GM04504 (cell line): ENCODE measurements at regions not wholly inside any gene's neighbourhood (a gene's known extent, or its start where the extent isn't known, plus 50 kb on each side); places are given as distances from the start of the nearest gene placed in this dataset.

Experiments used
- DNase-seq: peaks from one replicate; pipeline ENCODE4 v3.0.0-alpha.2; 2012; ENCODE audit warnings: low read depth

GRCh38 chr4:29521281-29521680, 1198.9 kb upstream of the PCDH7 start:
- DNase-seq: no peak

- DNase-seq: no peak
Measured at GRCh38 chr4:29536745-29537144, 1183.4 kb upstream of the PCDH7 start.

DNA sequence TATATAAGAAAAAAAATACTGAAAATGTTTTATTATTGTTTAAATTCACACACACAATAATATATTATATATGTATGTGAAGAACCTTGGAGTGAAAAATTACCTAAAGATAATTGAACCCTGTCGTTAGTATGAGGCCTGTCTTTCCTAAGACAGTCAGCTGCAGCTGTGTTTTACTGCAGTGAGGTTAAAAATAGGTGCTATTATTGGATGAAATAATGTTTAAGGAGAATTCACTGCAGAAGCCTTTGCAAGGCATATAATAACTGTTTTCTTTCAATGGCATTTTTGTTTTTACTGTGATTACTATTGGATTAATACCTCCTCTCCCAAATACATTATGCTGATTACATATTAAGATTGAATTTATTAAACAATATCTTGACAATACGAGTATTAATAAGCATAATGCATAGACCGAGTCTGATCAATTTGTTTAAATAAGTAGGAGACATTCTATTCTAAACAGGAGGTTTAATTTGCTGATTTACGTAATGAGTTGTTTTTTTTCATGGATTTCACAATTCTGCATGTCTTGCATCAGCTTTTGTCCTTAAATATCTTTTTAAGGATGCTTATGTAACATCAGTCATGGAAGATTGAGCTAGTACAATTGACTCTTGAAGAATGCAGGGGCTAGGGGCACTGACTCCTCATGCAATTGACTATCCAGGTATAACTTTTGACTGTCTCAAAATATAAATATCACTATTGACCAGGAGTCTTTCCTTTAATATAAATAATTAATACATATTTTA, 1181.1 kb upstream of the PCDH7 start:
- DNase-seq: no peak

DNA sequence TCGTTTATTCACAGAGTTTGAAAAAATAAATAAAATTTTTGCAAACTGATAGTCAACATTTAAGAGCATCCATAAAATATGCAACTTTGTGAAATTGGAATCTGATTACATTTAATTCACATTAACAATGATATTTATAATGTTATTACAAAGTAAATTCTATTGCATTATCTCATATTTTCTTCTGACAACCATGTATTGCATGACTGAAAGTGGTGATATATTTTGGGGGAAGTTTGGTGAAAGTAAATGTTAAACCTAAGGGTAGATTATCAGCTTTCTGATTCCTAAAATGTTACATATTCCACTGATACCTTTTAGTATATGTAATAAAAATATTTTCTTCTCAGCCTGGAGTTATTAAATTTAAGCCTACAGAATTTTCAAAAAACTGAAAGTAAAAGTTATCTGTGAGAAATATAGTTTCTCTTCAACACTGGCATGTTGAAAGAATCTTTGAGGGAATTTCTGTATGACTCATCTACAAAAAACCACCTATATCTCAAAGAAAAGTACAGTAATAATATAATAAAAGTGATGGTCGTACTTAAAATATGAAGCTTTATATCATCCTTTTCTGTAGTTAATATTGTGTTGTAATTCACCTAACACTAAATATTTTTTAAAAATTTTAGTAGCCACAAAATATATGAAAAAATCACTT, 1179.6 kb upstream of the PCDH7 start:
- DNase-seq: no peak

DNA sequence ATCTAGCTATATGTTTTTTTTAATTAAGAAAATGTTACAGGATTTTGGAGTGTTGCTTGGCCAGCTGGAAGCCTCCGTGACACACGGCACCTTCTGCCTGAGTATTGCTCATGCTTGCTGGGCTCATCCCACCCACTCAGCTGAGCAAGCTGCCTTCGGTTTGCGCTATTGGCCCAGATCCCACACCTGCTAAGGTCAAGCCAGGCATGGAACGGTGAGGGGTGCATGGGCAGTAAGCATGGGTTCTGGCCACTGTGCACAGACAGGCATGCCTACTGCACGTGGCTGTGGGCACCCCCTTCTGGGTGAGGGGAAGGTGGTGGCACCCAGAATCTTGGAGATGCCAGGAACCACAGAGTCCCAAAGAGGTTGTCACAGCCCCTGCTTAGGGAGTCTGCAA, 1178.4 kb upstream of the PCDH7 start:
- no peak for DNase-seq

- no peak for DNase-seq
Measured at GRCh38 chr4:29549342-29549741, 1170.8 kb upstream of the PCDH7 start.

- DNase-seq: no peak
Measured at GRCh38 chr4:29551821-29552220, 1168.3 kb upstream of the PCDH7 start.

DNA sequence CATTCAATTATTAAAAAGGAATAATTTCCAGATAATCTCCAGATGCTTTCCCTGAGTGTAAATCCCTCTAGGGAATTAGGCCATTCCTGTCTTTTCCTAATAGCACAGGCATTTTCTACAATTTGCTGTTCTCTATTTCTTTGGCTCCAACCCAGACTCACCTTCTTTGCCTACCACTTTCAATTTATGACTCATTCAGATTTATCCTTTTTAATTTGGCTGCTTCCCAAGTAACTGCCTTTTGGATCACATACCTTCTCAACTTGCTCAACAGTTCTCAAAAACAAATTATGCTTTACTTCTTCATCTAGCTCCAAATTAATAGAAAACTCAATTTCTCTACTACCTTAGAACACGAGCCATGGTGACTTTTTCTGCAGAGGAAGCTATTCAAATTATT, 1166.3 kb upstream of the PCDH7 start:
- DNase-seq: no peak

GRCh38 chr4:29558789-29559188, 1161.4 kb upstream of the PCDH7 start:
- DNase-seq: no peak

- no peak for DNase-seq
Measured at GRCh38 chr4:29559286-29559685, 1160.9 kb upstream of the PCDH7 start.

DNA sequence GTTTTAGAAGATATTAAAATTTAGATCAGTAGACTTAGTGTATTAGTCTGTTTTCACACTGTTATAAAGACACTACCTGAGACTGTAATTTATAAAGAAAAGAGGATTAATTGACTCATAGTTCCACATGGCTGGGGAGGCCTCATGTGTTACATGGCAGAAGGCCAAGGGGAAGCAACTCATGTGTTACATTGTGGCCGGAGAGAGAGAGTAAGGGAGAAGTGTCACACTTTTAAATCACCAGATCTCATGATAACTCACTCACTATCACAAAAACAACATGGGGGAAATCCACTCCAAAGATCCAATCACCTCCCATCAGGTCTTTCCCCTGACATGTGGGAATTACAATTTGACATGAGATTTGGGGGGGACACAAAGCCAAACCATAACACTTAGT, 1159.7 kb upstream of the PCDH7 start:
- DNase-seq: no peak

DNA sequence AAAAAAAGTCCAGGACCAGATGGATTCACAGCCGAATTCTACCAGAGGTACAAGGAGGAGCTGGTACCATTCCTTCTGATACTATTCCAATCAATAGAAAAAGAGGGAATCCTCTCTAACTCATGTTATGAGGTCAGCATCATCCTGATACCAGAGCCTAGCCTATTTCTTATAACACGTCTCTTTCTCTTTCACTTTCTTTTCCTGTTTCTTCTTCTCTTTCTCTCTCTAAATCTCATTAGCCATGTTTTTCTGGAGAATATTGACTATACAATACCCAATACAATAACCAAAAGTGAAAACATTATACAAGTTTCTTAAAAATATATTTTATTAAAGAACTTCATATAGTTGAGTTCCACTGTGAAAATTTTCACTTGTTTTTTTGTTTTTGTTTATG, 1154.9 kb upstream of the PCDH7 start:
- no peak for DNase-seq

- DNase-seq: no peak
Measured at GRCh38 chr4:29566371-29566770, 1153.8 kb upstream of the PCDH7 start.

- no peak for DNase-seq
Measured at GRCh38 chr4:29571322-29571721, 1148.8 kb upstream of the PCDH7 start.

DNA sequence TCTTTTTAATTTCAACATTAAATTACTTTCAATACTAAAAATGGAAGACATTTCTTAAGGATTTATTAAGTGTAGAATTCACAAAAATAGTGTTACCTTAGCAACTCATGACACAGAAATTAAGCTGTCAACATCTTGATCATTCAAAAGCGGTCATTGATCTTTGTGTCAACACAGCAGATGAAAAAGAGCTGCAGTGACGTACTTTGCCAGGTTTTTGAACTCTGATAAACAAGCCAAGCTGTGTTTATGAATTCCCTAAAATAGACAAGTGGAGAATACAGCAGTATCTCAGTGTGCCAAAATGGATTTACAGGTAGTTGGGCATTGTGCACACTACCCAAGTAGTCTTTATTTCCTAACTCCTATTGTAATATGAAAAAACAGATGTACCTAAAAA, 1141.8 kb upstream of the PCDH7 start:
- no peak for DNase-seq

DNA sequence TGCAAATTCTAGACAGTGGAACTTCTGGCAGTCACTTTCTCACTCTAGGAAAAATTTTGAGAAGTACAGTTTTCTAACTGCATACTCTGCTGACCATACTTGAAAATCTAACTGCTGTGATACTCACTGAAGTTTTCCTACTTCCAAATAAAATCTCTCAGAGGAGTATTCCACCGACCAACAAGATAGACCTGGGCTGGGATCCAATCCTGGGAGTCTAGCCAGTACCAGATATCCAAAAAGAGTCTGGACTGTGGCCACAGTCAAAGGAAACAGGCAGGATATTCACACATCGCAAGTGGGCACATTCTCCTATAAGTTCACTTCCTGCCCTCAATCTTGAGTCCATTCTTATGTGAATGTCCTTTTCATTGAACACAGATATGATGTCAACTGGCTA, 1138.7 kb upstream of the PCDH7 start:
- no peak for DNase-seq

GRCh38 chr4:29588617-29589016, 1131.6 kb upstream of the PCDH7 start:
- DNase-seq: no peak

GRCh38 chr4:29596228-29596627, 1123.9 kb upstream of the PCDH7 start:
- DNase-seq: no peak

GRCh38 chr4:29619168-29619567, 1101.0 kb upstream of the PCDH7 start:
- no peak for DNase-seq

- no peak for DNase-seq
Measured at GRCh38 chr4:29632199-29632598, 1088.0 kb upstream of the PCDH7 start.

GRCh38 chr4:29636961-29637360, 1083.2 kb upstream of the PCDH7 start:
- DNase-seq: no peak

GRCh38 chr4:29653221-29653620, 1066.9 kb upstream of the PCDH7 start:
- no peak for DNase-seq

DNA sequence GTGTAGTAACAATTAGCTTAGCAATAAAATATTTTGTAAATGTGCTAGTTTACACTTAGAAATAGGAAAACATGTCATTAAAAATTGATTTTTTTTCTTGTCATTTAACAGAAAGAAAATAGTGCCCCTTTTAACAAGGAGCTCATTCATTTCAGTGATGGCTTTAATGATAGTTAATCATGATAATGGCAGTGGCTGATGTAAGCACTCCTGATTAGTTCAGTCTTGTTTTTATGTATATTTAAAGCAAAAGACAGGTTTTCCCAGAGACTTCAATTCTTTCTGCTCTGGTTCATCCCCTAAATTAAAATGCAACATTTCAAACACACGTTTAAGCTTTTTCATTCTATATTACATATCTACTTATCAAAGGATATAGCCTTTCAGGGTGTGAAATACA, 1039.5 kb upstream of the PCDH7 start:
- DNase-seq: no peak

- DNase-seq: no peak
Measured at GRCh38 chr4:29704059-29704458, 1016.1 kb upstream of the PCDH7 start.
